Stimulated activated CD4-positive, alpha-beta T cell treated with anti-CD3 and anti-CD28 coated beads, Interleukin-15, amount 100 ng/mL, for 48 hours (primary cell): ENCODE measurements at regions not wholly inside any gene's neighbourhood (a gene's known extent, or its start where the extent isn't known, plus 50 kb on each side); places are given as distances from the start of the nearest gene placed in this dataset.

Experiments used
- DNase-seq, 2 donors: peaks; one replicate each; pipeline ENCODE4 v3.0.0-alpha.2; 2020; ENCODE audit warnings: low read depth in 2 of 2

DNA sequence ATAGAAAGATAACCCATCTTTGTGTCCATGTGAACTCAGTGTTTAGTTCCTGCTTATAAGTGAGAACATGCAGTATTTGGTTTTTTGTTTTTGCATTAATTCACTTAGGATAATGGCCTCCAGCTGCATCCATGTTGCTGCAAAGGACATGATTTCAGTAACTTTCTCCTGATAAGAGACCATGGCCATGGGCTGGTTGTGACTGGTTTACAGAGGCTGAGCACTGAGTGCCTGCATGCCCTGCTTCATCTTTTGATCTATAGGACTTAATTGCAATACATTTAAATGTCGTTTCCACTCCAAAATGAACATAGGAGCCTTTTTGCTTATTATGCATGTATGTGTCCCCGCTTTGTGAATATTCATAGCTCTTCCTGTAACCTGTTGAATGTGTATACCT lies 101.3 kb upstream of the IGFBP3 start:
- no peak for DNase-seq

DNA sequence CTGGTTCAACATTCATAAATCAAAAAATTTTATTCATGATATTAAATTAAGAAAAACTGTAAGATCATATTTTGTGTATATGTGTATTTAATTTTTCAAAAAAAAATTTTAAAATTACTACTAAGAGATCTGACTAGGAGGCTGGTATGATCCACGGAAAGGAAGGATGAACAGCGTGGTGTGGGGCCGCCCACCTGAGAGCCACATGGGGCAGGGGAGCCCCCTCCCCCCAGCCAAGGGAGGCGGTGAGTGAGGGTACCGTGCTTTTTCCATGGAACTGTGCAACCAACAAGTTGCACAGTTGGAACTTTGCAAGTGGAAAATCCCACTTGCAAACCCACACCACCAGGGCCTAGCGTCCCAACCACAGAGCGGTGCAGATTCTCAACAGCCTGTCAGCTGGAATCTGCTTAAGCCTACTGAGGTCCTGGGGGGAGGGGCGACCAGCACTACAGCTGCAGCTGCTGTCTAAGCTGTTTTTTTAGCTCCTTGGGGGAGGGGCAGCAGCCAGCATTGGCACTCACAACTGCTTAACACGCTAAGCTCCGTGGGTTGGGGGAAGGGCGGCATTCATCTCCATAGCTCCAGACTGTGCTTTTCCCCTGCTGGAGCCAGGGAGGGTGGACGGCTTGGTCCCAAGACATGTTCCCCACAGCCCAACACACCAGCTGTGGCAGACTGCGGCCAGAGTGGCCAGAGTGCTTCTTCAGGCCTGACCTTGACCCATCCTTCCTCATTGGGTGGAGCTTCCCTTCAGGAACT lies 94.2 kb upstream of the IGFBP3 start:
- no peak for DNase-seq

DNA sequence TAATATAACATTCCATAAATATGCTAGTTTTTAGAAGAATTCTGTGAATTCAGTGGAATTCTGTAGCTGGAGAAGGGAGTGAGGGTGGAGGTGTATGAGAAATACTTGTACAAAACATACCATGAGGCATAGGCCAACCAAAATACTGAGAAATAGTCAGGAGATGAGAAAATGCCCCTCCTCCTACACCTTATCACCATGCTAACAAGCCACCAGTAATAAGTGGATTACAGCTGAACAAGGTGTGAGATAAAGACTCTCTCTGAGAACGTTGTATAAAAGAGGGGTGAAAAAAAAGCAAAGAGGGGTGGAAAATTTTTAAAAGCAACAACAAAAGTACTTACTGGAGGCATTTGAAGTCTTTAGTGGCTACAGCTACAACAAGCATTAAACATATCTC lies 90.4 kb upstream of the IGFBP3 start:
- DNase-seq: no peak

DNA sequence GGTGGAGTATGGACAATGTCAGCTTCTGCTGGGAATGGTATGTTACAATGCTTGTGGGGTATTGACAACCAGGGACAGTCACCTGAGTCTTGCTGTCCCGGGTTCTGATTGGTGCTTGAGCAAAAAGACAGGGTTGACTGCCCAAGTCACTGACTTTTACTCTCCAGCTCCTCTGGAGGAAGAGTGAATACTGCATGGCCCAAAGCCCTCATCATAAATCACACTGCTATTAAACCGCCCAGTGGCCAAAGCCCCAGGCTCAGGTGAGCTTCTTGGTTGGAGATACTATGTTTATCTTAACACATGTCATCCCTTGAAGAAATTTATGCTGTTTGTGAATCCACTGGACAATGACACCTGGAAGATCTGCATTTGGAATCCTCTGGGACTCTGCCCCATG lies 90.0 kb upstream of the IGFBP3 start:
- DNase-seq: no peak

DNA sequence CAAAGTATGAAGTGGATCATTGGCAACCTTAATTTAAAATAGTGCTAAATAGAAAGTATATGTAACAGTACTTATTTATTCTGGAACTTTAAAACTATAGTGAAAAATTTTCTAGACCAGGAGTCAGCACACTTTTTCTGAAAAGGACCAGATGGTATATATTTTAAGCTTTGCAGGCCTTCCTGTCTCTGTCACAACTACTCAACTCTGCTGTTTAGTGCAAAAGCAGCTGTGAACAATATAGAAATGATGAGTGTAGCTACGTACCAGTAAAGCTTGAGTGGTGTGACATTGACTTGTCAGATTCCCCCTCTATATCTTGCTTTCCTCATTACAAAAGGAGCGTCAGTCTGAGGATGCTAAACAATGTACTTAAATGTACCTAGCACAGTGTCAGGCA lies 88.1 kb upstream of the IGFBP3 start:
- no peak for DNase-seq

DNA sequence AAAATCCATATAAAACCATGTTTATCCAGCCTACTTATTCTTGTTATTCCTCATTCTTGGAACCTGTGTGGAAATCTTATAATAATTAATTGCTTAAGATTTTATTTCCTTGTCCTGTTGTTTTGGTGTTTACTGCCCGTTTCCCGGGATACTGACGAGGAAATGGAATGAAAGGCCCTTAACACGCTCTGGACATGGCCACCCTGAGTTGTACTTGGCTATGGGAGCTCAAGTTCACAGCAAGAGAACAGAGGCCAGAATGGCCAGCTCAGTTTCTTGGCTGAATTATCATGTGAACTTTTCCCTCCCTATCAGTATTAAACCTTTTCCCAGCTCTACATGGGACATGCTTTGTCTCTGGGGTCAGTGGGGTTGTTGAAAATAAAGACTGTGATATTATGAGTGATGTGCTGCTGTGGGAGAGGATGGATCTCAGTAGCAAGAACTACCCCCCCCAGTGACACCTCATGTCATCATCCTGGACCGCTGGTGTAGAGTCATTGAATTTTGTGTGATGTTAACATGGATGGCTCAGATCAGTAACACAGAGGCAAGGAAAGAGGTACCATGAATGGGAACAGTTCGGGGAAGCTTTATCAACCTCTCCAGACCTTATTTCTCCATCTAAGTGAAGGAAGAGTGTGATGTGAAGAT lies 87.0 kb upstream of the IGFBP3 start:
- no peak for DNase-seq

DNA sequence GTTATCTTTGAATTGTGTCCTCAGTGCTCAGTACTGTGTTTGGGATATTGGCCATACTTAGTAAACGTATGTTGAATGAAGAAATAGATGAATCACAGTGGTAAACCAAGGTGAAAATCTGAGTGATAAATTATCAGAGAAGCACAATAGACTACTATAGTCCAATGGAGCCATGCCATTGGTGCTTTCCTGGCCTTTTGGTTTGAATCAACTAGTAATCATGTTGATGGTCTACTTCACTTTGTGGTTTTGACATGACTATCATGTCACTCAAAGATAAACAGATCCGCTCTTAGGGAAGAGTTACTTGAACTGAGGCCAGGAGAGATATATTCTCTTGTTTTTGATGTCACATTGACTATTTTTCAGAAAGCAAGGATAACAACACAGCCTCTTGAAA lies 86.1 kb upstream of the IGFBP3 start:
- no peak for DNase-seq

DNA sequence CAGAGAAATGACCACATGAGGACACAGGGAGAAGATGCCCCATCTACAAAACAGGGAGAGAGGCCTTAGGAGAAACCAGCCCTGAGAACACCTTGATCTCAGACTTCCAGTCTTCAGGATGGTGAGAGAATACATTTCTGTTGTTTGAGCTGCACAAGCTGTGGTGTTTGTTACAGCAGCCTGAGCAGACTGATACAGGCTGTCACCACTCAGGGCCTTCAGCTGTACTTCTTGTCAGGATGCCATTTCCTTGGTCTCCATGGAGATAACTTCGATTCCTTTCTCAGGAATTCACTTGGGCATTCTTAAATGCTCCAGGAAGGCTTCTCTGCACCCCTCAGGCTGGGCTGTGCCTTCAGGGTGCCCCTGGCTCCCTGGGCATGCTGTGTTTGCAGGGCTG lies 85.7 kb upstream of the IGFBP3 start:
- no peak for DNase-seq

DNA sequence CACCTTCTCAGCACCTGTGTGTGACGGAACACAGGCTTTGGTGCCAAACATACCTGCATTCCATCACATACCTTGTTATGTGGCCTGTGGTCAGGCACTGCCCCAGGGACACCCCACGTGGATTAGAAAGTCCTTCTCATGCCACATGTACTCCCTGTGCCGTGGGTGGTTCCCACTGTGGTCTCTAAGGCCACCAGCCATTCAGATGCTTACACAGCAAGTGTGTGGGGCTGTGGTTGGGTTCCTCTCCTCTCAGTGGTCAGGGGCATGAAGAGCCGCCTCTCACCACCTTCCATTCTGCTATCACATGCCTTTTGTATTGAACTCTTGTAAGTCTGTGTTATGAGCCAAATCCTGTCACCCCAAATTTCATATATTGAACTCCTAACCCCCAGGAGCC lies 85.1 kb upstream of the IGFBP3 start:
- no peak for DNase-seq

DNA sequence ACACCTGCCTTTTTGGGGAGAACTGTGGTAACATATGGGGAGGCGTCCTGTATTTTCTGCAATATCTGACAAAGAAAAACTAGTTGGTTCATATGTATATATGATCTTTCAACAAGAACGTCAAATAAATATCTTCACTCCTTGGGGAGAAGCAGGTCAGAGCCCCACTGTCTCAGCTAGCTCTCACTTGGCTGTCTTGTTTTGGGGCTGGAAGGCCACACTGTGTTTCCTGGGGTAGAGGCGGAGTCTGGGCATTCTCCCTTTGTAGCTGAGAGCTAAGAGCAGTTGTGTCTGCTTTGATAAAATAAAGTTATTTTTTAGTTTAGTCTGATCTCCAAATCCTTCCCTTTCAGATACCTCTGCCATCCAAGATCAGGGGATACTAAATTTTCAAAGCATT lies 83.9 kb upstream of the IGFBP3 start:
- no peak for DNase-seq

DNA sequence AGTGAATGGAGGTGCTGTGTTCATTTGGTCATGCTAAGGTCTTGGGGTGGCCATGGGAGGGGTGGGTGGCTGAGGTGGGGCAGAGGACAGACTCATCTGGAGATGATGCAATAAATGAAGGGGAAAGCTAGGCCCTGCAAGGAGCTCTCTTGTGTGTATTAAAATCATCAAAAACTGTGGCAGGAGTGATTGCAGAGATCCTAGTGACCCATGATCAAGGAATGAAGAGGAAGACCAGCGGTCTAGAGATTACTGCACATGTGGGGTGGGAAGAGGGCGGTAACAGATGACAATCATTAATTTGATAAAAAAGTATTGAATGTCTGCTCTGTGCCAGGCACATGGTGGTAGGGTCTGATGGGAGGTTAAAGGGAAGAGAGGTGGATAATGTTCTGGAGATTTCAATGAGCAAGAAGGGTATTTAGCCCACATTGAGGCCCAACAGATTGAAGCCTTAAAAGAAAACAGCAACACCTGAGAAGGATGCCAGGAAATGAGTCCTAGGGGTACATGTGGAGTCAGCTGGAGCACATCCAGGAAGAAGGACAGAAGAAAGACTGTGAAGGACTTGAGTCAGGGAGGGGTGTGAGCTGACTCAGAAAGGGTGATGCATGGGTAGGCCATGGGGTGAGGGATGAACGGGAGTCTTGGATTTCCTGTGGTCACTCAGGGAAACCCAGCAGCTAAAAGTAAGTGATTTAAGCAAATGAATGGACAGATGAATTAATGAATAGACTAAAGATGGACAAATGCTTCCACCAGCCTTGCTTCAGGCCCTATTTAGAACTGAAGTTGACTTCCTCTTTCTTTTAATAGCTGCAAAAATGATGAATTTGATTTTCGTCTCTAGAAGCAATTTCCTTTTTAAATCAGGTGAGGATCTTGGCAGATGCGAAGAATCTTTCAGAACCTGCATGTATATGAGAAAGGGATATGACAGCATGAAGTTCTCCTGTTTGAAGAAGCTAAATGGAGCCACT lies 83.1 kb upstream of the IGFBP3 start:
- DNase-seq: no peak

DNA sequence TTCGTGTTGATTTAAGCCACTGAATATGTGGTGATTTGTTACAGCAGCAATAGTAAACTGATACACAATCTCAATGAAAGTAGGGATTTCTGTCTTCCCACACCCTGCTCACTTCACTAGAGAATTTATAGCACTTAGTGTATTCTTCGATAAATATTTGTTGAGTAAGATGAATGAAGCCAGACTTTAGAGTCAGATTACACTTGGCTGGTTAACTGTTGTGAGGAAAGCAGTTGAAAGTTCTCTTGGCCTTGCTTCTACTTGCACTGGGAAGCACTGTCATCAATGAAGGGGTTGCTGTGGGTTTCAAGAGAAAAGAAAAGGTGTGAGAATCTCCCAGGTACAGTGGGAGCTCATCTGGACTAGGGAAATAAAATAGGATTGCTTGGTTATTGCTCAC lies 82.1 kb upstream of the IGFBP3 start:
- no peak for DNase-seq

DNA sequence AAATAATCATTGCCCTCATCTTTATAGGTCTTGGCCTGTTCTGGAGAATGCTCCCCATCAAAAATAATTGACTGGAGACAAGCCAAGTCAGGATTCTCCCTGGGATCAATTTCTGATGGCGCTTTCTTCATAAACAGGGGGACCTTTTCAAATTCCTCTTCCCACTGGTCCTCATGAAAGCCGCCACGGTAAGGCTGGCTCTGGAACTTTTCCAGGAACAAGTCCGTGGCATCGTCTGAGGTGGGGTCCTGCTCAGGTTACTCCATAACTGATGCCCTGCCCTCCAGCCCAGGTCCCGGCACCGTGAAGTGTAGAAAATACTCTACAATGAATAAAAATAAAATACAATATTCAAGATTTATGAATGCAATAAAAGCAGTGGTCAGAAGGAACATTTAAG lies 79.4 kb upstream of the IGFBP3 start:
- no peak for DNase-seq

DNA sequence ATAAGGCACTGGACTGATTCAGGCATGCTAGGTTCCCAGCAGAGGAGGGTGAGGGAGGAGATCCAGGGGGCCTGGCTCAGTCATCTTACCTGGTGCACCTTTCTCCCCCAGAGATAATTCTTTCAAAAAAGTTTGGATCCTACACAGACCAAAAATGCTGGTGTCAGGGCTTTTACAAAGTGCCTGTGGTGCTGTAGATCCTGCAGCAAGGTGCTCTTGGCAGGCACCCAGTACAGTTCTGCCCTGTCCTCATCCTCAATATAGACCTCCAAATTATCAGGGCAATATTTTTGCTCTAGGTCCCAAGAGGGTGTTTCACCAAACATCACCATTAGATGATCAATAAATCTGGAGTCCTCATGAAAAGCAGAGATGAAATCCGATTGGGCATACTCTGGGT lies 78.5 kb upstream of the IGFBP3 start:
- no peak for DNase-seq

DNA sequence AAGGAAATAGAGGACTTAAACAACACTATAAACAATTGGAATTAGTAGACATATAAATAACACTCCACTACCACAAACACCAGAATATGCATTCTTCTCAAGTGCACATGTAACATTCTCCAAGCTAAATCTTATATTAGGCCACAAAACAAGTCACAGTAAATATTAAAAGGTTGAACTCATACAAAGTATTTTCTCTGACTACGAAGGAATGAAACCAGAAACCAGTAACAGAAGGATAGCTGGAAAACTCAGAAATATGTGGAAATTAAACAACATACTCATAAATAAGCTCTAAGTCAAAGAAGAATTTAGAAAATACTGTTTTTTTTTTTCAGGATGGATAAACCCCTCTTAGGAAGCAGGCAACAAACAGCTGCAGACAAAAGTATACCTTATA lies 77.4 kb upstream of the IGFBP3 start:
- no peak for DNase-seq

DNA sequence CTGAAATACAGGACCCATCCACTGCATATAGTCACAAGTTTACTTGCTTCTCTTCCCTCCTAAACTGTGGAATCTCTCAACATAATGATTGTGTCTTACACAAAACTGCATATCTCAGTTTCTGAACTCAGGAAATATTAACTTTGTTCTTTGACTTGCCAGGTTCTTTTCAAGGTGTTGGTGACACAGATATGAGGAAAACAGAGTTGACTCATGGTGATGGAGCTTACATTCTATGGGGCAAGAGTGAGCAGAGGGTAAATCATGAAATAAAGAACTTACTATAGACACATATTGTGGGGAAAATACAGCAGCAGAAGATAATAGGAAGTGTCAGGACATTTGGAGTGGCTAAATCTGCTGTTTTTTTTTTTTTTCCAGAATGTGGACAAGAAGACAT lies 72.5 kb upstream of the IGFBP3 start:
- no peak for DNase-seq

DNA sequence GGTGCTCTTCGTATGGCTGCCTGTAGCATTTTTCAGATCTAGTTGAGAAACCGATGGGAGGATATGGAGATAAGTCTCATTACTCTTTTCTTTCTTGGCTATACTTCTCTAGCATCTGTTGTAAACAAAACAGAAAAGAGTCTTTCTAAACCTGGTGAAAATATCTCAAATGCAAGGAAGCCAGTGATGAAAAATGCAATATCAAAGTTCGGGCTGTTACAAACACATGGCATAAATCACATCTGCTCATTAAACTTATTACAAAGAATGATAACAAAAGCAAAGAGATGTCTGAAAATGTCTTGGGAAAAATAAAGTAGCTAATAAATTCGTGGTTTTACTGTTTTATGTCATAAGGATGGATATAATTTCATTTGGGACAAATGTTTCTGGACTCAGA lies 71.8 kb upstream of the IGFBP3 start:
- no peak for DNase-seq

DNA sequence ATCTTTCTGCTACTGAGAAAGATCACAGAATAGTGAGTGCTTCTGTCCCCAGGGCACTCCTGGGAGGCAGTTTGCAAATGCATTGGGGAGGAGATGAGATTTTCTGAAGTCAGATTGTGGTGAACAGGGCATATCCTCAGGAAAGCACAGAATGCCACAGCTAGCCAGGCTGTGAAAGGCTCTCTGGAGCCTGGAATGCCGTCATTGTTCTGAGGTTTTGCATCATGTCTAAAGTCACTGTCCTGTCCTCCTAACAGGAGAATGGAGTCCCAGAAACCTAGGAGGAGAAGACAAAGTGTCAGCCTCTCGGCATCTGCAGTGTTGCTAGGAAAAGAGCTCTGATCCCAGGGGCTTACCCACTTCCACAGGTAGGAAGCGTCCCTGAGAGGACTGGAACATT lies 69.2 kb upstream of the IGFBP3 start:
- no peak for DNase-seq

DNA sequence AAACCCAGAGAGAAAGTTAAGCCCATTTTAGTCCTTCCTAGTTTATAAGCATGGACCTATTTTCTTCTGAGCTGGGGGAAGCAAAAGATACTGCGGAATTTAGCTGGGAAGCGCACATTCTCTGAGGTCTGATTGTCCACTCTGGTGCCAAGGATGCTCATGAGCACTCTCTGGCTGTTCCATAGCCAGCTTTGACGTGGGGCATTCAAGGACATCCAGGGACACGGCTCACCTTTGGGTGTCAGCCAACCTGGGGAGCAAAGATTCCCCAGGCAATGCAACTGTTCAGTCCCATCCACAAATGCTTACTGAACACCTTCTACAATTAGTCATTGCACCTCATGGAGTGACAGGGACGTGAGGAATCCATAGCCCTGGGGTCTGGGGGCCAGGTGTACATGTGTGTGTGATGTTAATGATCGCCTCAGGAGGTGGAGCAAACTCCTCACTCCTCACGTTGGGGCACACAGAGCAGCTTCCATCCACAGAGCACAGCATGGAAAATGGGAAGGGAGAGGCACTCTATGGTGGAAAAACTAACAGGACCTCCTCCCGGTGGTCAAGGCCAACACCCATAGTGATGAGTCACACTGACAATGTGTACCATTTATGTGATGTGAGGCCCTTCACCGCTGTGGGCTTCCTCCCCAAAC lies 67.5 kb upstream of the IGFBP3 start:
- DNase-seq: no peak

DNA sequence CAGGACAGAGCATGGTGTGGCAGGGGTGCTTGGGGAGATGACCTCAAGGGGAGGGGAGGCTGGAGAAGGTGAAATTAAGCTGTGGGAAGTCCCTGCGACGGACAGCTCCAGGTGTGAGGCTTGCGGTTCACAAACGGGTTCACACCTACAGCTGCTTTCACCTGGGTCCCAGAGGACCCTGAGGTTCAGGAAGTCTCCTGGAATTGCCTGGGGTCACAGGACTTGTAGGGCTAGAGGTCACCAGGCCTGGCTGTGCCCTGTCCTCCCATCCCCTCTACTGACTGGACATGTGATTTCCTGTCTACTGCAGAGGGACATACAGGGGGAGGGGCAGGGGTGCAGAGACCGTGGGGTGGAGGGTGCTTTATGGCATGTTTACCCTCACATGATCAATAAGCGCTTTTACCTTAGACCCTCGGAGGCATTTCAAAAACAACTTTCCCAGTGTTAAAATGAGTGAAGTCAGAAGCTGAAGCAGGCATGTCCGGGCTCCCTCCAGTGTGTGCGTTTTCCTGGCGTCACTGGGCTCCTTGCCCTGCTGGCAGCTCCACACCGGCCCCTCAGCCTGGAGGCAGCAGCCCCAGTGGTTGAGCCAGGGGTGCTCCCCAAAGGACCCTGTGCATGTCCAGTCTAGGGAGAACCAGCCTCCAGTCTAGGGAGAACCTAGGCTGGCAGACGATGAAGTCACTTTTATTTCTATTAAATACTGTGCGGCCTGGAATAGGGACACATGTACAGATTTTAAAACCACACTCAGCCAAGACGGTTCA lies 66.6 kb upstream of the IGFBP3 start:
- DNase-seq: no peak
